Medulla oblongata (tissue), 1 donor: ENCODE measurements at regions not wholly inside any gene's neighbourhood (a gene's known extent, or its start where the extent isn't known, plus 50 kb on each side); places are given as distances from the start of the nearest gene placed in this dataset.

Source experiments
- DNase-seq: peaks from one replicate; pipeline ENCODE4 v3.0.0-alpha.2; 2015; ENCODE audit errors: extremely low spot score

GRCh38 chr2:74735009-74735408 is 81.0 kb downstream of the SEMA4F start:
- no peak for DNase-seq

DNA sequence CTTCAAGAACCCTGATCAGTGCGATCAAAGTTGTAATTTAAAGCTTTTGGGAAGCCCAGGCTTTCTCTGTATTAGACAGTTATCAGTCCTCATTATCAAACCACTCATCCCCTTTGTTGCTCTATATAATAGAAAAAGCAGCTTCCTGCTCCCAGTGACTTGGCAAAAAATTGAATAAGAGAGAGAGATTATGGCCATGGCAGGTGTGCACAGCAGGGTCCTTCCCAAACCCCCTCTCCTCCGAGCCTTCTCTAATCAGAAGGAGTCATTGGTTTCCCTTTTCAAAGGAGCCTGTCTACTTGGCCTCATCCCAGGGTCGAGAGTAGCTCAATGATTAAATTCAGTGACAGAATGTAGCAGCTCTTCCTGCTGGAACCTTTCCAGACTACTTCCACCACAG is 81.5 kb downstream of the SEMA4F start:
- no peak for DNase-seq

- DNase-seq, result no peak
Observed at GRCh38 chr2:74736589-74736988, 82.5 kb downstream of the SEMA4F start.

DNA sequence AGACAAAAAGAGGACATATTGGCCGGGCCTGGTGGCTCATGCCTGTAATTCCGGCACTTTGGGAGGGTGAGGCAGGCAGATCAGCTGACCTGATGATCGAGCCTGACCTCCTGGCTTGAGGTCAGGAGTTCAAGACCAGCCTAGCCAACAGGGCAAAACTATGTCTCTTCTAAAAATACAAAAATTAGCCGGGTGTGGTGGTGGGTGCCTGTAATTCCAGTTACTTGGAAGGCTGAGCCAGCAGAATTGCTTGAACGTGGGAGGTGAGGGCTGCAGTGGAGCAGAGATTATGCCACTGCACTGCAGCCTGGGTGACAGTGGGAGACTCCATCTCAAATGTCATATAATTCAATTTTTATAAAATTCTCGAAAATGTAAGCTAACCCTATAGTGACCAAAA is 84.5 kb downstream of the SEMA4F start:
- no peak for DNase-seq

DNA sequence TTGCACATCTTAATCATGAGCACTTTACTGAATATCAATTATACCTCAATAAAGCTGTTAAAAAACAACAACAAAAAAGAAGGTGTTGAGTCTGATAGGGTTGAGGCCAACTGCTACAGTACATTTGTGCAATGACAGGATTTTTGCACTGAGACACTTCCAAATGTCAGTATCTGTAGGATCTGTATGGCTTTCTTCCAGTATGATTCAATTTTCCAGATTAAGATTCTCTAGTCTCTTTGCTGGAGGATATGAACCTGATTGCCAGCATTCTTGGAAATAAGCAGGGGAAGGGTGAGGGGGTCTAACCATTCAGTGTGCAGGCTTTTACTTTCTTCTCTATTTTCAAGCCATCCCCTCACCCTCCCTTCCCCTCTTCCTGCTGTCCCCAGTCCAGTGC is 85.1 kb downstream of the SEMA4F start:
- no peak for DNase-seq

GRCh38 chr2:74739733-74740241 is 85.7 kb downstream of the SEMA4F start:
- DNase-seq, result no peak

DNA sequence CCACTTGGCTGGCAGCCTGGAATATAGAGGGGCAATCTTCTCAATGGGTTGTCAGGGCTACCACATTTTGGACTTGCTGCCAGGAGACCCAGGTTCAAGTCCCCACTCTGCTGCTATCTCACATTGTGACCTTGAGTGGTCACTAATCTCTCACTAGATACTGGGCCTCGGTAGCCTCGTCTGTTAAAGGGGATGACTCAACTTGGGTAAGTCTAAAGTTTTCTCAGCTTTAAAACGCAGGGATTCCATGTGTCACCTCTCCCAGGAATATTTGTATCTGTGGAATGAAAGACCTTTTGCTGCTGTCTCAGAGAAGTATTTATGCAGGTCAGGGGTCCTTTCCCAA is 86.3 kb downstream of the SEMA4F start:
- no peak for DNase-seq

DNA sequence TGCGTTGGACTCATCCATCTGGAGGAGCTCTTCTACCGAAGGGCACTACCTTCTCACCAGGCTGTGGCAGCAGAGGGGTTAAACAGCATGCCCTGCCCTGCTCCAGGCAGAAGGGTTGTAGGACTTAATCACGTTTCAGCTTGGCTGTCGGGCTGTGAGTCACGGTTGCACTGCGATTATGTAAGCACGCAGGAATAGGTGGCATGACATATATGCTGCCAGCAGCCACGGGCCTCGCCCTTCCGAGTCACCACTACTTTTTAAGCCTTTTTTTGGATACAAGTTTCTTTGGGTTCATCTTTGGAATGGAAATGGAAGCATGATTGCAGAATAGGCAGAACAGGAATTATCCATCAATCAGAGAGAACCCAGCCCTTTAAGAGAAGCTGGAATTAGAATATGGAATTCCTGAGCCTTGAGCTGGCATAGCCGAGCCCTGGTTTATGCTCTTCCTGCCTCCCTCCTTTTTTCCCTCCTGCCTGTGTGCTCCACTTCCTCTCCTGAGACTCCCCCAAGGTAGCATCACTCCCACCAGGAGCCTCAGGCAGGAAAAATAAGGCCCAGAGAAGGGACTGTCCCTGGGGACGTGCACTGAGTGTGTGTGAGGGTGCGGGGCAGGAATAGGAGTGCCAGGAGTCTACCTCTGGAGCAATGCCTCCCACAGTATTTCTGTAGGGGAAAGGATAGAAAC is 86.8 kb downstream of the SEMA4F start:
- DNase-seq, result no peak

GRCh38 chr2:74741629-74742028 is 87.6 kb downstream of the SEMA4F start:
- DNase-seq, result no peak

DNA sequence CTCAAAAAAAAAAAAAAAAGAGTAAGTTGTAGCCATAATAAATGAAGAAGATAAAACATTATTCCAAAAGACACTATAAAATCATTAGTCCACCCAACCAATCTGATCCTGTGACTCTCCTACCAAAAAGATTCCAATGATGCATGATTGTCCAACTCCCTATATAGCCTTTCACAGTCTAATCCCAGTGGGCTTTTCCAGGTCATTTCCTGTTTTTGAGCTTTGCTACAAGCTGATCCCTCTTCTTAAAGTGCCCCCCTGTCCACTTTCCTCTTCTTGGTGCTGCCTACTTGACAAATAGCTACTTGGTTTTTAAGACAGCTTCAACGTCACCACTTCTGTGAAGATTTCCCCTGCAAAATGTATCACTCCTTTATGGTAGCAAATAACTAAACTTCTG is 88.4 kb downstream of the SEMA4F start:
- no peak for DNase-seq

GRCh38 chr2:74743039-74743438 is 89.0 kb downstream of the SEMA4F start:
- no peak for DNase-seq

DNA sequence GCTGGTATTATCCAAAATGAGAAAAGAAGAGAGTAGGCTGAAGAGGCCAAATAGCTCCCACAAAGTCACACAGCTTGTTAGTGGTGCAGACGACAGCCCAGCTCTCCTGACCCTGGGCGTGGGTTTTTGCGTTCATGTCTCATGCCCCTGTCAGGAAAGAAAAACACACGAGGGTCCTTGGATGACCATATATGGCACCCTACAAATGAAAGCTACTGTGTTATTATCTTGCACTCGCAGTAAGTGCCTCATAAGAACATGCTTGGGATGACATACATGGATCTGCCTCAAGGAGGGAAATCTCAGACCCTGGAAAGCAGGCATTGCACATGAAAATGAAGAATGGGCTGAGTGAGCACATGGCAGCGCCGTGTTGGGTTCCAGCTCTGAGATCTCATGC is 89.7 kb downstream of the SEMA4F start:
- DNase-seq, result no peak

DNA sequence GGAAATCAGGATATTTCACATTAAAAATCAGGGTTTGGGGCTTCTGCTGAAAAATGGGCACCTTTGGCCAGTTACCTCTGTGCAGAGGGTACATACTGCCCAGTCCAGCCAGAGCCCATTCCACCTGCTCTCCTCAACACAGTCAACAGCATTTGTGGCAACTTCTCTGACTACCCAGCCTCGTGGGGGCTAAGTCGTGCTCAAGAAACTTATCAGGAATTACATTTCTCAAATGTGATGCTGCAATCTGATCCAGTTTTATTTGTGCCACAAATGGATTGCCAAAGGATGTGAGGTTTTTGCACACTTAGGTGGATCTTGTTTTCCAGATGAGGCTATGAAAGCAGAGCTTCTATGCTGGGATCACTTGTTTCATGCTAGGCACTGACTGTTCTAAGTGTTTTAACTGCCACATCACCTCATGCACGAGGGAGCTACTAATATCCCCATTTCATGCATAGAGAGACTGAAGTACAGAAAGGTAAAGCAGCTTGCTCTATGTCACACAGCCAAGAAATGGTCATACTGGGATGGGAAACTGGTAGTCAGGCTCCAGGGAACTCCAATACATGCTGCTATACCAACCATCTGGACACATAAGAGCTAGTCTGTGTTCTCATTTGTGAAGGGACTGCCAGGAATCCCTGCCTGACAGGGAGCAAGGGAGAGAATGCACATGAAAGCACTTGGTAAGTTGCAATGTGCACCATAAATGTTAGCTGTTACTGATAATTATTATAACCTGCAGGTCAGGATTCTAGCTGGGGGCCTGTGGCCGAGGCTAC is 89.0 kb upstream of the HK2 start:
- no peak for DNase-seq

GRCh38 chr2:74745766-74746165 is 88.2 kb upstream of the HK2 start:
- no peak for DNase-seq

- no peak for DNase-seq
Observed at GRCh38 chr2:74746480-74746879, 87.4 kb upstream of the HK2 start.

GRCh38 chr2:74747411-74748080 is 86.4 kb upstream of the HK2 start:
- DNase-seq, result no peak

- DNase-seq, result no peak
Observed at GRCh38 chr2:74748665-74749064, 85.3 kb upstream of the HK2 start.

GRCh38 chr2:74749432-74749831 is 84.5 kb upstream of the HK2 start:
- DNase-seq, result no peak

GRCh38 chr2:74751981-74752851 is 81.7 kb upstream of the HK2 start:
- no peak for DNase-seq

DNA sequence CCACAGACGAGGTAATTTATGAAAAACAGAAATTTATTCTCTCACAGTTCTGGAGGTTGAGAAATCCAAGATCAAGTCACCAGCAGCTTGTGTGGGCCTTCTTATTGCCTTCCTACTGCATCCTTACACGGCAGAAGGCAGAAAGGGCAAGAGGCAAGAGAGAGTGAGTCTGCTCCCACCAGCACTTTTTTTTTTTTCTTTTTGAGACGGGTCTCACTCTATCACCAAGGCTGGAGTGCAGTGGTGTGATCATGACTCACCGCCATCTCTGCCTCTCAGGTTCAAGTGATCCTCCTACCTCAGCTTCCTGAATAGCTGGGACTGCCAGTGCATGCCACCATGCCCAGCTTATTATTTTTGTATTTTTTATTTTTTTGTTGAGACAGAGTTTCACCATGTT is 78.5 kb upstream of the HK2 start:
- no peak for DNase-seq

GRCh38 chr2:74756356-74756890 is 77.5 kb upstream of the HK2 start:
- no peak for DNase-seq

- no peak for DNase-seq
Observed at GRCh38 chr2:74759986-74760385, 73.9 kb upstream of the HK2 start.
